Skeletal muscle satellite cell (primary cell): ENCODE measurements at regions not wholly inside any gene's neighbourhood (a gene's known extent, or its start where the extent isn't known, plus 50 kb on each side); places are given as distances from the start of the nearest gene placed in this dataset.
"Not testable (repeated sequence)": the region's sequence is repeated elsewhere in the genome, so short reads cannot be mapped to it uniquely, and the experiment has no call there.

ENCODE experiments used
- H3K27me3 ChIP-seq: 2 replicates; pipeline ENCODE4 v1.7.0; 2013; ENCODE audit warnings: low read length; ENCODE audit not compliant: control insufficient read depth, insufficient read depth
- H3K36me3 ChIP-seq: 2 replicates; pipeline ENCODE4 v1.7.0; 2013; ENCODE audit warnings: mild to moderate bottlenecking, control low read depth, low read length; ENCODE audit not compliant: insufficient read depth
- H3K4me1 ChIP-seq: 2 replicates; pipeline ENCODE4 v1.7.0; 2013; ENCODE audit warnings: low read length; ENCODE audit not compliant: control insufficient read depth, insufficient read depth
- H3K4me2 ChIP-seq: 2 replicates; pipeline ENCODE4 v1.7.0; 2013; ENCODE audit warnings: mild to moderate bottlenecking, low read length
- H3K4me3 ChIP-seq: 2 replicates; pipeline ENCODE4 v1.7.0; 2013; ENCODE audit warnings: low read length
- H3K9ac ChIP-seq: 2 replicates; pipeline ENCODE4 v1.7.0; 2013; ENCODE audit warnings: mild to moderate bottlenecking, low read depth, low read length, moderate library complexity
- H3K9me3 ChIP-seq: replicated peaks from 2 replicates; pipeline ENCODE4 v1.7.0; 2013; ENCODE audit warnings: mild to moderate bottlenecking, control low read depth, low read length

- H3K4me3 ChIP-seq = no peak overlapping the region
- H3K4me2 ChIP-seq = no peak overlapping the region
- peaks cover 36% of the 10 kb centered on the region for H3K27me3 ChIP-seq
- no peaks in the 10 kb centered on the region for H3K9me3 ChIP-seq
- H3K4me1 ChIP-seq = no peaks in the 10 kb centered on the region
- H3K9ac ChIP-seq = no peak overlapping the region
- H3K36me3 ChIP-seq = no peaks in the 10 kb centered on the region
Measured at GRCh38 chr9:124110307-124110915, 98.8 kb downstream of the LHX2 start.

- Histone ChIP-seq H3K4me3 (no peak overlapping the region), H3K36me3 (no peaks in the 10 kb centered on the region), H3K9me3 (no peaks in the 10 kb centered on the region), H3K4me2 (no peak overlapping the region), H3K27me3 (peaks cover 23% of the 10 kb centered on the region), H3K9ac (no peak overlapping the region), H3K4me1 (no peaks in the 10 kb centered on the region)
Measured at GRCh38 chr9:124116683-124117363, 105.3 kb downstream of the LHX2 start.

GRCh38 chr9:124118894-124119293 is 107.3 kb downstream of the LHX2 start:
- H3K27me3 ChIP-seq = peaks cover 22% of the 10 kb centered on the region
- no peaks in the 10 kb centered on the region for H3K9me3 ChIP-seq
- H3K36me3 ChIP-seq = no peaks in the 10 kb centered on the region
- H3K9ac ChIP-seq = no peak overlapping the region
- H3K4me3 ChIP-seq = no peak overlapping the region
- no peak overlapping the region for H3K4me2 ChIP-seq
- peaks cover 3% of the 10 kb centered on the region for H3K4me1 ChIP-seq

GRCh38 chr9:124120272-124120671 is 108.7 kb downstream of the LHX2 start:
- Histone ChIP-seq H3K9ac (no peak overlapping the region), H3K4me3 (no peak overlapping the region), H3K4me2 (no peak overlapping the region), H3K27me3 (peaks cover 16% of the 10 kb centered on the region), H3K4me1 (peaks cover 3% of the 10 kb centered on the region), H3K9me3 (no peaks in the 10 kb centered on the region), H3K36me3 (no peaks in the 10 kb centered on the region)

- peaks cover 16% of the 10 kb centered on the region for H3K27me3 ChIP-seq
- no peak overlapping the region for H3K4me3 ChIP-seq
- no peaks in the 10 kb centered on the region for H3K36me3 ChIP-seq
- H3K4me1 ChIP-seq = peaks cover 3% of the 10 kb centered on the region
- no peak overlapping the region for H3K9ac ChIP-seq
- H3K9me3 ChIP-seq = no peaks in the 10 kb centered on the region
- H3K4me2 ChIP-seq = no peak overlapping the region
Measured at GRCh38 chr9:124121725-124122124, 110.2 kb downstream of the LHX2 start.

- Histone ChIP-seq H3K27me3 (peaks cover 14% of the 10 kb centered on the region), H3K4me3 (no peak overlapping the region), H3K9me3 (no peaks in the 10 kb centered on the region), H3K4me1 (peaks cover 3% of the 10 kb centered on the region), H3K9ac (no peak overlapping the region), H3K36me3 (no peaks in the 10 kb centered on the region), H3K4me2 (no peak overlapping the region)
Measured at GRCh38 chr9:124122321-124122720, 110.8 kb downstream of the LHX2 start.

- Histone ChIP-seq H3K4me2 (no peak overlapping the region), H3K36me3 (no peaks in the 10 kb centered on the region), H3K9ac (no peak overlapping the region), H3K27me3 (peaks cover 11% of the 10 kb centered on the region), H3K4me3 (no peak overlapping the region), H3K4me1 (peaks cover 3% of the 10 kb centered on the region), H3K9me3 (no peaks in the 10 kb centered on the region)
Measured at GRCh38 chr9:124122813-124123462, 111.4 kb downstream of the LHX2 start.

GRCh38 chr9:124123621-124124020 is 112.1 kb downstream of the LHX2 start:
- not testable (repeated sequence) for H3K4me1 ChIP-seq, H3K9me3 ChIP-seq, H3K9ac ChIP-seq, H3K4me3 ChIP-seq, H3K36me3 ChIP-seq, H3K4me2 ChIP-seq
- H3K27me3 ChIP-seq = peaks cover 13% of the 10 kb centered on the region

- Histone ChIP-seq H3K27me3 (peaks cover 16% of the 10 kb centered on the region), H3K4me3 (no peak overlapping the region), H3K4me1 (peaks cover 3% of the 10 kb centered on the region), H3K4me2 (no peak overlapping the region), H3K9me3 (no peaks in the 10 kb centered on the region), H3K36me3 (no peaks in the 10 kb centered on the region), H3K9ac (no peak overlapping the region)
Measured at GRCh38 chr9:124124729-124125650, 113.4 kb downstream of the LHX2 start.

- Histone ChIP-seq H3K27me3 (peaks cover 19% of the 10 kb centered on the region), H3K4me1 (peaks cover 6% of the 10 kb centered on the region), H3K9me3 (no peaks in the 10 kb centered on the region), H3K36me3 (no peaks in the 10 kb centered on the region), H3K4me3 (no peak overlapping the region), H3K9ac (no peak overlapping the region), H3K4me2 (no peak overlapping the region)
Measured at GRCh38 chr9:124125651-124125977, 114.0 kb downstream of the LHX2 start.
